IMR-90 (cell line): ENCODE measurements at regions not wholly inside any gene's neighbourhood (a gene's known extent, or its start where the extent isn't known, plus 50 kb on each side); places are given as distances from the start of the nearest gene placed in this dataset.

Source experiments
- ATAC-seq: fragments of 200-7000 bp; cut with Tn5 transposase; 2 replicates; pipeline ENCODE4 v1.9.1; 2020; ENCODE audit warnings: low read depth, mild to moderate bottlenecking, moderate library complexity
- BruUV-seq: library from RNA; stranded (reverse); fragments of 400-500 nt; replicated peaks from 2 replicates; lab custom pipeline; 2021; lab: Mats Ljungman, UMichigan
- CTCF ChIA-PET: fragments of 300-600 bp; formaldehyde crosslinking; extraction: SDS; loops from one replicate; lab custom pipeline; 2021; ENCODE audit warnings: antibody characterized with exemption; lab: Yijun Ruan, JAX
- POLR2A ChIA-PET: fragments of 300-600 bp; sonication (Branson Sonifier 250); formaldehyde crosslinking; loops from one replicate; lab custom pipeline; 2022; ENCODE audit warnings: antibody characterized with exemption; ENCODE audit not compliant: unreplicated experiment; lab: Charles Lee
- DNase-seq: peaks from one replicate; pipeline ENCODE4 v3.0.0; 2013
- H2AFZ ChIP-seq: replicated peaks from 2 replicates; pipeline ENCODE3; 2013; ENCODE audit warnings: low read length, mild to moderate bottlenecking; ENCODE audit not compliant: poor library complexity
- H2AK5ac ChIP-seq: 2 replicates; pipeline ENCODE4 v1.6.1; 2013; ENCODE audit warnings: low read depth, low read length, inconsistent platforms
- H2AK9ac ChIP-seq: replicated peaks from 2 replicates; pipeline ENCODE3; 2013; ENCODE audit warnings: mild to moderate bottlenecking, low read depth, low read length, moderate library complexity; ENCODE audit not compliant: poor library complexity
- H2BK120ac ChIP-seq: 2 replicates; pipeline ENCODE4 v1.6.1; 2013; ENCODE audit warnings: low read depth, low read length, inconsistent platforms
- H2BK15ac ChIP-seq: 3 replicates; pipeline ENCODE4 v1.6.1; 2013; ENCODE audit warnings: low read depth, low read length, inconsistent platforms
- H2BK20ac ChIP-seq: 2 replicates; pipeline ENCODE4 v1.6.1; 2013; ENCODE audit warnings: low read depth, mild to moderate bottlenecking, inconsistent platforms, low read length, moderate library complexity
- H2BK5ac ChIP-seq: 2 replicates; pipeline ENCODE4 v1.6.1; 2013; ENCODE audit warnings: mild to moderate bottlenecking, low read depth, low read length, inconsistent platforms; ENCODE audit not compliant: poor library complexity, severe bottlenecking
- H3K14ac ChIP-seq: replicated peaks from 2 replicates; pipeline ENCODE4 v1.6.1; 2013; ENCODE audit warnings: low read depth, low read length, inconsistent platforms
- H3K18ac ChIP-seq: 2 replicates; pipeline ENCODE4 v1.6.1; 2013; ENCODE audit warnings: low read depth, low read length, control low read depth
- H3K23ac ChIP-seq: 2 replicates; pipeline ENCODE4 v1.6.1; 2013; ENCODE audit warnings: low read depth, low read length, inconsistent platforms
- H3K27ac ChIP-seq: 2 replicates; pipeline ENCODE4 v1.5.1; 2013; ENCODE audit warnings: mild to moderate bottlenecking, control low read depth, low read length; ENCODE audit not compliant: insufficient read depth
- H3K27me3 ChIP-seq: 2 replicates; pipeline ENCODE4 v1.6.1; 2013; ENCODE audit warnings: low read length; ENCODE audit not compliant: control insufficient read depth, insufficient read depth
- H3K36me3 ChIP-seq: 2 replicates; pipeline ENCODE4 v1.6.1; 2013; ENCODE audit warnings: low read length, mixed read lengths; ENCODE audit not compliant: control insufficient read depth, insufficient read depth
- H3K4ac ChIP-seq: 2 replicates; pipeline ENCODE4 v1.6.1; 2013; ENCODE audit warnings: low read depth, low read length, inconsistent platforms
- H3K4me1 ChIP-seq: 2 replicates; pipeline ENCODE4 v1.6.1; 2013; ENCODE audit warnings: low read length, mixed read lengths; ENCODE audit not compliant: control insufficient read depth, insufficient read depth
- H3K4me2 ChIP-seq: 2 replicates; pipeline ENCODE4 v1.6.1; 2013; ENCODE audit warnings: low read depth, mild to moderate bottlenecking, control low read depth, low read length, moderate library complexity
- H3K4me3 ChIP-seq: 2 replicates; pipeline ENCODE4 v1.5.1; 2013; ENCODE audit warnings: low read depth, mild to moderate bottlenecking, control low read depth, low read length, moderate library complexity; ENCODE audit not compliant: insufficient read depth
- H3K56ac ChIP-seq: 2 replicates; pipeline ENCODE4 v1.6.1; 2013; ENCODE audit warnings: low read length, inconsistent platforms; ENCODE audit not compliant: insufficient read depth; ENCODE audit errors: extremely low read depth
- H3K79me1 ChIP-seq, 2 experiments: 2 replicates each; pipeline ENCODE4 v1.6.1; 2013; ENCODE audit warnings: low read length in 2 of 2, inconsistent platforms in 1 of 2, low read depth in 1 of 2
- H3K9ac ChIP-seq: 2 replicates; pipeline ENCODE4 v1.6.1; 2013; ENCODE audit warnings: low read depth, low read length, control low read depth
- H3K9me1 ChIP-seq: 2 replicates; pipeline ENCODE4 v1.6.1; 2013; ENCODE audit warnings: low read length, inconsistent platforms; ENCODE audit not compliant: insufficient read depth
- H3K9me3 ChIP-seq: 2 replicates; pipeline ENCODE4 v1.6.1; 2013; ENCODE audit warnings: low read length; ENCODE audit not compliant: control insufficient read depth, insufficient read depth
- H4K20me1 ChIP-seq: 2 replicates; pipeline ENCODE4 v1.6.1; 2013; ENCODE audit warnings: low read length, inconsistent platforms; ENCODE audit not compliant: insufficient read depth
- H4K5ac ChIP-seq: 2 replicates; pipeline ENCODE4 v1.6.1; 2013; ENCODE audit warnings: mild to moderate bottlenecking, low read depth, low read length, control low read depth
- H4K8ac ChIP-seq, 2 experiments: 2 replicates each; pipeline ENCODE4 v1.6.1; 2013; ENCODE audit warnings: low read depth in 2 of 2, low read length in 2 of 2, control low read depth in 1 of 2, inconsistent platforms in 1 of 2
- H4K91ac ChIP-seq: 2 replicates; pipeline ENCODE4 v1.6.1; 2013; ENCODE audit warnings: low read depth, low read length, inconsistent platforms; ENCODE audit not compliant: insufficient read depth
- BHLHE40 ChIP-seq: fragments of 150-350 bp; IDR thresholded peaks from 2 replicates; pipeline ENCODE4 v1.6.1; 2016; ENCODE audit warnings: mild to moderate bottlenecking, low read depth, low read length
- CEBPB ChIP-seq: IDR thresholded peaks from 2 replicates; pipeline ENCODE4 v1.6.1; 2012; ENCODE audit warnings: low read depth, low read length, improper control_type of control experiment
- CHD1 ChIP-seq: IDR thresholded peaks from 2 replicates; pipeline ENCODE4 v1.6.1; 2012; ENCODE audit warnings: low read depth, low read length, improper control_type of control experiment
- CTCF ChIP-seq: conservative IDR thresholded peaks from 2 replicates; pipeline ENCODE4 v1.5.1; 2012; ENCODE audit warnings: mild to moderate bottlenecking, low read depth, low read length, improper control_type of control experiment
- ELK1 ChIP-seq: fragments of 150-350 bp; IDR thresholded peaks from 2 replicates; pipeline ENCODE4 v1.6.1; 2016; ENCODE audit warnings: low read depth, mild to moderate bottlenecking, low read length, moderate library complexity, borderline replicate concordance
- FOS ChIP-seq: fragments of 150-350 bp; IDR thresholded peaks from 2 replicates; pipeline ENCODE4 v1.6.1; 2016; ENCODE audit warnings: low read depth, low read length
- MAFK ChIP-seq: IDR thresholded peaks from 2 replicates; pipeline ENCODE4 v1.6.1; 2012; ENCODE audit warnings: low read depth, low read length, improper control_type of control experiment
- MAZ ChIP-seq: IDR thresholded peaks from 2 replicates; pipeline ENCODE4 v1.6.1; 2012; ENCODE audit warnings: low read depth, mild to moderate bottlenecking, low read length, improper control_type of control experiment, moderate library complexity, borderline replicate concordance
- MXI1 ChIP-seq: IDR thresholded peaks from 2 replicates; pipeline ENCODE4 v1.6.1; 2012; ENCODE audit warnings: low read depth, mild to moderate bottlenecking, low read length, moderate library complexity, borderline replicate concordance
- NFE2L2 ChIP-seq: fragments of 150-350 bp; IDR thresholded peaks from 2 replicates; pipeline ENCODE4 v1.6.1; 2016; ENCODE audit warnings: low read depth, mild to moderate bottlenecking, low read length
- POLR2A ChIP-seq: IDR thresholded peaks from 2 replicates; pipeline ENCODE4 v1.6.1; 2012; ENCODE audit warnings: mild to moderate bottlenecking, low read depth, low read length
- RAD21 ChIP-seq: IDR thresholded peaks from 2 replicates; pipeline ENCODE4 v1.6.1; 2012; ENCODE audit warnings: low read length, improper control_type of control experiment
- RCOR1 ChIP-seq: IDR thresholded peaks from 2 replicates; pipeline ENCODE4 v1.6.1; 2012; ENCODE audit warnings: mild to moderate bottlenecking, low read length, improper control_type of control experiment; ENCODE audit not compliant: insufficient replicate concordance
- RFX5 ChIP-seq: IDR thresholded peaks from 2 replicates; pipeline ENCODE4 v1.8.0; 2012; ENCODE audit warnings: low read depth, mild to moderate bottlenecking, low read length, moderate library complexity
- SMC3 ChIP-seq: fragments of 150-350 bp; IDR thresholded peaks from 2 replicates; pipeline ENCODE4 v1.6.1; 2016; ENCODE audit warnings: low read depth, mild to moderate bottlenecking, antibody characterized with exemption, low read length, moderate library complexity
- USF2 ChIP-seq: fragments of 150-350 bp; IDR thresholded peaks from 2 replicates; pipeline ENCODE4 v1.6.1; 2017; ENCODE audit warnings: mild to moderate bottlenecking, antibody characterized with exemption, low read length, low read depth
- WGBS, 2 experiments: methylation state at CpG; one replicate each; pipeline versions ENCODE4 v1.1.5 to v1.1.7; 2013; ENCODE audit warnings: missing lambda C conversion rate in 2 of 2; ENCODE audit not compliant: insufficient read length in 1 of 2; ENCODE audit errors: extremely low coverage in 2 of 2; 5-methylcytosine and 5-hydroxymethylcytosine counted together
- dilution Hi-C: fragments of 300-500 bp; cut with HindIII; formaldehyde crosslinking; loops from one replicate; pipeline ENCODE4 v1.14.3; 2018; ENCODE audit warnings: low sequenced_read_pairs; ENCODE audit not compliant: unreplicated experiment
- in situ Hi-C: fragments of 300-500 bp; cut with MboI; formaldehyde crosslinking; loops from 3 replicates; pipeline ENCODE4 v1.14.3; 2019; ENCODE audit warnings: low sequenced_read_pairs, inconsistent platforms, mixed read lengths
- intact Hi-C: fragments of 100-400 bp; cut with micrococcal nuclease; formaldehyde crosslinking; loops from 2 replicates; pipeline ENCODE4 v1.10.0; 2022

GRCh38 chr20:50376888-50377459 is 133.2 kb upstream of the PTPN1 start:
- intact Hi-C loops (no loop called here), dilution Hi-C loops (no loop called here), in situ Hi-C loops (no loop called here)
- H3K27me3 ChIP-seq, result no peaks in the 10 kb centered on the region
- TF ChIP-seq MAFK, result no peak
- TF ChIP-seq RAD21, result no peak
- no peak for TF ChIP-seq MAZ
- TF ChIP-seq ELK1, result no peak
- no peak for TF ChIP-seq CTCF
- TF ChIP-seq USF2, result no peak
- TF ChIP-seq MXI1, result no peak
- TF ChIP-seq FOS, result no peak
- no peak for TF ChIP-seq CEBPB
- TF ChIP-seq RCOR1, result no peak
- TF ChIP-seq RFX5, result no peak
- TF ChIP-seq CHD1, result no peak
- TF ChIP-seq NFE2L2, result no peak
- no peak for TF ChIP-seq POLR2A
- TF ChIP-seq BHLHE40, result no peak
- no peak for TF ChIP-seq SMC3
- POLR2A ChIA-PET, result no interaction called here
- H3K18ac ChIP-seq, result no peak overlapping the region
- no peak overlapping the region for H3K27ac ChIP-seq
- H2AK5ac ChIP-seq, result peak overlapping the region; percentile 84
- H3K4me1 ChIP-seq, result peaks cover 25% of the 10 kb centered on the region
- H3K4me3 ChIP-seq, result no peak overlapping the region
- no peak overlapping the region for H2AK9ac ChIP-seq
- peak overlapping the region; percentile 40 for H2BK20ac ChIP-seq
- 0 out of 2 replicates have a peak overlapping the region, but pooled peaks have one; percentile 0 for H4K91ac ChIP-seq
- BruUV-seq, result no TSS peak
- 95% methylated on average over 8 of the region's 17 CpGs; no CpG with 5 or more reads in 1 of the 2 experiments for WGBS, 2 experiments
- no peaks in the 10 kb centered on the region for H4K20me1 ChIP-seq
- H2BK15ac ChIP-seq, result no peak overlapping the region
- H3K56ac ChIP-seq, result no peak overlapping the region
- H4K5ac ChIP-seq, result no peak overlapping the region
- no peak overlapping the region for H2BK5ac ChIP-seq
- H3K9me3 ChIP-seq, result no peaks in the 10 kb centered on the region
- H4K8ac ChIP-seq, result no peak overlapping the region
- no peaks in the 10 kb centered on the region for H3K9me1 ChIP-seq
- H3K14ac ChIP-seq, result no peak overlapping the region; the same call in 1 of the 2 replicates
- ATAC-seq, result no peak
- no peak overlapping the region for H3K9ac ChIP-seq
- no peaks in the 10 kb centered on the region for H3K36me3 ChIP-seq
- no peak overlapping the region for H2BK120ac ChIP-seq
- H3K4me2 ChIP-seq, result no peak overlapping the region
- H2AFZ ChIP-seq, result peak overlapping the region; percentile 55
- CTCF ChIA-PET, result interaction anchor here (0.7 kb wide), 1 partner anchor 87 kb away, joined by 3 read pairs; no protein-coding TSS in a partner anchor
- peaks cover 0 to 8% of the 10 kb centered on the region in 2 experiments; a peak in 1 of 4 replicates for H3K79me1 ChIP-seq
- H3K4ac ChIP-seq, result peak overlapping the region; percentile 59
- no peak overlapping the region for H3K23ac ChIP-seq
- DNase-seq, result no peak
